B cell (primary cell): ENCODE measurements at regions not wholly inside any gene's neighbourhood (a gene's known extent, or its start where the extent isn't known, plus 50 kb on each side); places are given as distances from the start of the nearest gene placed in this dataset.
"Not testable (repeated sequence)": the region's sequence is repeated elsewhere in the genome, so short reads cannot be mapped to it uniquely, and the experiment has no call there.

Experiments used
- ATAC-seq: fragments of 200-7000 bp; cut with Tn5 transposase; one replicate; pipeline ENCODE4 v1.10.0; 2021; ENCODE audit warnings: low read depth, mild to moderate bottlenecking, moderate number of reproducible peaks, moderate library complexity
- CTCF ChIA-PET: fragments of 350-600 bp; sonication (Branson Sonifier 250); formaldehyde crosslinking; loops from one replicate; lab custom pipeline; 2021; ENCODE audit warnings: antibody characterized with exemption, inconsistent platforms; lab: Charles Lee
- POLR2A ChIA-PET: fragments of 350-600 bp; sonication (Branson Sonifier 250); formaldehyde crosslinking; loops from one replicate; lab custom pipeline; 2021; ENCODE audit warnings: antibody characterized with exemption; lab: Charles Lee
- DNase-seq: peaks from one replicate; pipeline ENCODE4 v3.0.0; 2013
- H2AFZ ChIP-seq: 2 replicates; pipeline ENCODE4 v1.6.1; 2012; ENCODE audit warnings: mild to moderate bottlenecking, low read depth, low read length; ENCODE audit not compliant: insufficient read depth, poor library complexity, severe bottlenecking
- H3K27ac ChIP-seq, 2 donors: 1 replicate in 1 of 2; 2 replicates in 1 of 2; pipeline ENCODE4 v1.5.1; 2012 to 2013; ENCODE audit warnings: low read length in 2 of 2, mild to moderate bottlenecking in 2 of 2, moderate library complexity in 1 of 2
- H3K27me3 ChIP-seq, 4 experiments: fragments of 200-600 bp in 1 of 4; sonication (generic) in 1 of 4; replicated peaks in 1 of 4; 1 replicate in 2 of 4; 2 replicates in 2 of 4; pipeline versions ENCODE4 v1.6.1 to v1.7.0; 2013 to 2016; ENCODE audit warnings: low read length in 3 of 4, mild to moderate bottlenecking in 2 of 4, mixed read lengths in 1 of 4, moderate library complexity in 1 of 4; ENCODE audit not compliant: insufficient read depth in 4 of 4, control insufficient read depth in 3 of 4; ENCODE audit errors: control extremely low read depth in 1 of 4
- H3K36me3 ChIP-seq, 2 experiments: replicated peaks in 1 of 2; 1 replicate in 1 of 2; 2 replicates in 1 of 2; pipeline versions ENCODE4 v1.6.1 to v1.7.1; 2013; ENCODE audit warnings: low read length in 1 of 2; ENCODE audit not compliant: insufficient read depth in 2 of 2, control insufficient read depth in 1 of 2; ENCODE audit errors: control extremely low read depth in 1 of 2, extremely low read depth in 1 of 2
- H3K4me1 ChIP-seq, 2 donors: fragments of 200-600 bp in 1 of 2; sonication (generic) in 1 of 2; 1 replicate in 1 of 2; 2 replicates in 1 of 2; pipeline versions ENCODE4 v1.5.1 to v1.6.1; 2013 to 2017; ENCODE audit warnings: low read length in 2 of 2; ENCODE audit not compliant: control insufficient read depth in 2 of 2, insufficient read depth in 2 of 2
- H3K4me2 ChIP-seq: replicated peaks from 2 replicates; pipeline ENCODE3; 2012; ENCODE audit warnings: mild to moderate bottlenecking, low read depth, low read length; ENCODE audit not compliant: poor library complexity, severe bottlenecking
- H3K4me3 ChIP-seq, 5 experiments: fragments of 200-600 bp in 1 of 5; sonication (generic) in 1 of 5; 1 replicate in 3 of 5; 2 replicates in 2 of 5; pipeline versions ENCODE4 v1.5.1 to v1.7.0; 2011 to 2016; ENCODE audit warnings: low read length in 4 of 5, mild to moderate bottlenecking in 4 of 5, low read depth in 2 of 5, control low read depth in 1 of 5, moderate library complexity in 1 of 5; ENCODE audit not compliant: insufficient read depth in 1 of 5; ENCODE audit errors: control extremely low read depth in 1 of 5, extremely low read depth in 1 of 5
- H3K79me2 ChIP-seq: fragments of 200-600 bp; sonication (generic); one replicate; pipeline ENCODE4 v1.6.0; 2016; ENCODE audit warnings: low read length; ENCODE audit not compliant: control insufficient read depth, insufficient read depth
- H3K9ac ChIP-seq: fragments of 200-600 bp; sonication (generic); 2 replicates; pipeline ENCODE4 v1.6.1; 2017; ENCODE audit warnings: mild to moderate bottlenecking, low read length, moderate library complexity
- H3K9me3 ChIP-seq, 3 donors: one replicate each; pipeline versions ENCODE4 v1.6.1 to v1.7.1; 2013; ENCODE audit warnings: low read length in 2 of 3; ENCODE audit not compliant: control insufficient read depth in 2 of 3, insufficient read depth in 1 of 3; ENCODE audit errors: control extremely low read depth in 1 of 3
- H4K20me1 ChIP-seq: 2 replicates; pipeline ENCODE4 v1.6.0; 2012; ENCODE audit warnings: mild to moderate bottlenecking, low read length; ENCODE audit not compliant: insufficient read depth, control insufficient read depth, poor library complexity, severe bottlenecking
- H3K27ac Mint-ChIP-seq: one replicate; pipeline ENCODE4 v1.8.0; 2021; ENCODE audit warnings: mixed read lengths
- H3K27me3 Mint-ChIP-seq: one replicate; pipeline ENCODE4 v1.8.0; 2021; ENCODE audit warnings: mixed read lengths
- H3K4me1 Mint-ChIP-seq: one replicate; pipeline ENCODE4 v1.8.0; 2021; ENCODE audit warnings: mixed read lengths
- H3K4me3 Mint-ChIP-seq: one replicate; pipeline ENCODE4 v1.8.0; 2021; ENCODE audit warnings: mixed read lengths
- H3K9me3 Mint-ChIP-seq: one replicate; pipeline ENCODE4 v1.8.0; 2022; ENCODE audit warnings: mixed read lengths; ENCODE audit not compliant: insufficient read depth
- CTCF ChIP-seq: fragments of 200-600 bp; IDR thresholded peaks from one replicate; pipeline ENCODE4 v1.8.0; 2022; ENCODE audit warnings: antibody characterized with exemption, mild to moderate bottlenecking
- EZH2 ChIP-seq: IDR thresholded peaks from 2 replicates; pipeline ENCODE4 v1.6.1; 2012; ENCODE audit warnings: borderline replicate concordance, low read depth, mild to moderate bottlenecking, moderate library complexity, low read length; ENCODE audit not compliant: insufficient read depth, poor library complexity, severe bottlenecking
- WGBS: methylation state at CpG from one replicate; pipeline ENCODE4 v1.1.5; 2013; ENCODE audit warnings: missing lambda C conversion rate; ENCODE audit not compliant: insufficient coverage; 5-methylcytosine and 5-hydroxymethylcytosine counted together
- intact Hi-C: fragments of 100-400 bp; cut with micrococcal nuclease; formaldehyde crosslinking; loops from one replicate; pipeline ENCODE4 v1.10.0; 2022

GRCh38 chr3:190176106-190176505 is 55.4 kb upstream of the P3H2 start:
- H3K27ac Mint-ChIP-seq, POLR2A ChIA-PET, ATAC-seq, H4K20me1 ChIP-seq, H3K4me3 Mint-ChIP-seq, CTCF ChIA-PET, H2AFZ ChIP-seq, intact Hi-C loops, H3K4me3 ChIP-seq, H3K4me2 ChIP-seq, H3K27me3 Mint-ChIP-seq, H3K27ac ChIP-seq, H3K9me3 ChIP-seq, H3K79me2 ChIP-seq, H3K36me3 ChIP-seq, H3K27me3 ChIP-seq, H3K9ac ChIP-seq, DNase-seq, H3K4me1 ChIP-seq, H3K4me1 Mint-ChIP-seq, H3K9me3 Mint-ChIP-seq: not testable (repeated sequence)
- 58% methylated on average over 8 of the region's 10 CpGs for WGBS

GRCh38 chr3:190175490-190175889 is 54.8 kb upstream of the P3H2 start:
- H3K27ac ChIP-seq, result no peak overlapping the region
- H3K9ac ChIP-seq, result no peak overlapping the region
- Mint-ChIP-seq H3K4me1 (no peaks in the 10 kb centered on the region), H3K4me3 (no peak overlapping the region), H3K27ac (no peak overlapping the region), H3K9me3 (no peaks in the 10 kb centered on the region), H3K27me3 (peaks cover 7% of the 10 kb centered on the region)
- ChIA-PET POLR2A (no interaction called here), CTCF (no interaction called here)
- H2AFZ ChIP-seq, result no peak overlapping the region
- H3K27me3 ChIP-seq, result no peaks in the 10 kb centered on the region
- H3K4me1 ChIP-seq, result no peaks in the 10 kb centered on the region
- DNase-seq (no peak), ATAC-seq (no peak)
- no peak for TF ChIP-seq CTCF
- no peak for TF ChIP-seq EZH2
- H3K79me2 ChIP-seq, result no peaks in the 10 kb centered on the region
- no peaks in the 10 kb centered on the region for H4K20me1 ChIP-seq
- intact Hi-C loops, result no loop called here
- WGBS, result no CpG with 5 or more reads among the region's 1 CpG
- H3K4me3 ChIP-seq, result no peak overlapping the region
- H3K4me2 ChIP-seq, result no peak overlapping the region
- no peaks in the 10 kb centered on the region for H3K36me3 ChIP-seq
- peaks cover 0 to 4% (median 0%) of the 10 kb centered on the region in 3 donors for H3K9me3 ChIP-seq
